ENCODE measurements at regions not wholly inside any gene's neighbourhood (a gene's known extent, or its start where the extent isn't known, plus 50 kb on each side); places are given as distances from the start of the nearest gene placed in this dataset.
"Not testable (repeated sequence)": the region's sequence is repeated elsewhere in the genome, so short reads cannot be mapped to it uniquely, and the experiment has no call there.

DNA sequence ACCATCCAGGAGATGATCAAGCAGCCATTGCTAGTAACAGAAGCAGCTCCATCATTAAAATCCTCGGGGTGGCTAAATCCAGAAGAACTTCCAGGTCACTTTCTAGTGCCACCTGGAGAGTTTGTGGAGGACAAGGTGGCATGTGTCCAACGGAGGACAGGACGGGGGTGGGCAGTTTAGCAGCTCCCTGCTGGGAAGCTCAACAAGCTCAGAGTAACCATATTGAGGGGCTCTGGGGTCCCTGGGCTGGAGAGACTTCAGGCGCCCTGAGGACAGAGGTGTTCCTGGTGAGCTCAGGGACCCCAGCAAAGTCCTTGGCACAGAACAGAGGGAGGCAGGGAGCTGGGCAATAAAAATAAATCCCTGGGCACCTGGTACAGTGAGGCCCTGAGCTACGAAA lies 140.0 kb upstream of the FHL2 start:
- no peak for DNase-seq (ENCODE audit: extremely low read depth in 1 of 2, low read depth in 1 of 2)

DNA sequence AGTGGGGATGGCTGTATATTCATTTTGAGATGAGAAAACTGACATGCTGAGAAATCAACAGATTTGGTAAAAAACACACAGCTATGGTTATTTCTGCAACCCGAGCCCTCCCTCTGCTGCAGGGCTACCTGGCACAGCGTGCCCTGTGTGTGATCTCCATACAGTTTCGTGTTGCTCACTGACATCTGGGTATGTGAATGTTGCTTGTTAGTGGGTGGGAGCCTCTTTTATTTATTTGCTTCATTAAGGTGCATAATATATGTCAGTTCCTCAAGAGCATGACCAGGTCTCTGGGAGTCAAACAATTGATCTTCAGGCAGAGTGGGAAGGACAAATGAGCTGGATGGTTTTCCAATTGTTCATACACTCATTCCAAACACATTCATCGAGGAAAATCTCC lies 139.1 kb upstream of the FHL2 start:
- DNase-seq (ENCODE audit: extremely low read depth in 1 of 2, low read depth in 1 of 2), result no peak

DNA sequence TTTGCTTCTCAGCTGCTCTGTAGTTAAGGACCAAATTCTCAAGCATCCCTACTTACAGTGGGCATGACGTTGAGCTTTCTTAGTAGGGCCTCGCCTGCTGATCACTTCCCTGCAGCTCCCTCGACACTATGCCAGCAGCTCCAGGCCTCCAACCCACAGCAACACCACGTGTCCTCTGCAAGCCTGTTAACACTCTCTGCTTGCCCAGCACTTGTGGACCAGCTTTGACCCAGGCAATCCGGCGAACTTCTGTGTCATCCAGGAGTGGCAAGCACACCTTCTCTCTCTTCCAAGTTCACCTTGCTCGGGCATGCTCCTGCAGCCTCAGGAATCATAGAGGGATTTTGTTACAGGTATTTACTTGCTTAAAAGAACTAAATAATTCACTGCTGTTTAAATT lies 138.6 kb upstream of the FHL2 start:
- DNase-seq (ENCODE audit: extremely low read depth in 1 of 2, low read depth in 1 of 2), result no peak

DNA sequence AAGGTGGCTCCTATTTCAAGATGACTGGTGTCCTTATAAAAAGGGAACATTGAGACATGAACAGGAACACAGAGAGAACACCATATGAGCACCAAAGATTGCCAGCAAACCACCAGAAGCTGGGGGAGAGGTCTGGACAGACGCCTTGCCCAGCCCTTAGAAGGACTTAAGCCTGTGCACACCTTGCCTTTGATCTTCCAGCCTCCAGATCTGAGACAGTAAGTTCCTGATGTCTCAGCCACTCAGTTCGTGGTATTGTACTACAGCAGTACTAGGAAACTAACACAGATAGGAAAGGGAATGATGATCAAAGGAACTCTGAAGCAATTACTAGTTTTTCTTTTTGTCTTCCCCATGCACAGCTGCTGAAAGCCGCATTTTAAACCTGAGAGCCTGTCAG lies 137.3 kb upstream of the FHL2 start:
- no peak for DNase-seq (ENCODE audit: extremely low read depth in 1 of 2, low read depth in 1 of 2)

DNA sequence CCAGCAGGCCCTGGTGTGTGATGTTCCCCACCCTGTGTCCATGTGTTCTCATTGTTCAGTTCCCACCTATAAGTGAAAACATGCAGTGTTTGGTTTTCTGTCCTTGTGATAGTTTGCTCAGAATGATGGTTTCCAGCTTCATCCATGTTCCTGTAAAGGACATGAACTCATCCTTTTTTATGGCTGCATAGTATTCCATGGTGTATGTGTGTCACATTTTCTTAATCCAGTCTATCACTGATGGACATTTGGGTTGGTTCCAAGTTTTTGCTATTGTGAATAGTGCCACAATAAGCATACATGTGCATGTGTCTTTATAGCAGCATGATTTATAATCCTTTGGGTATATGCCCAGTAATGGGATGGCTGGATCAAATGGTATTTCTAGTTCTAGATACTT lies 130.4 kb upstream of the FHL2 start:
- not testable (repeated sequence) for DNase-seq (ENCODE audit: extremely low read depth in 1 of 2, low read depth in 1 of 2)

DNA sequence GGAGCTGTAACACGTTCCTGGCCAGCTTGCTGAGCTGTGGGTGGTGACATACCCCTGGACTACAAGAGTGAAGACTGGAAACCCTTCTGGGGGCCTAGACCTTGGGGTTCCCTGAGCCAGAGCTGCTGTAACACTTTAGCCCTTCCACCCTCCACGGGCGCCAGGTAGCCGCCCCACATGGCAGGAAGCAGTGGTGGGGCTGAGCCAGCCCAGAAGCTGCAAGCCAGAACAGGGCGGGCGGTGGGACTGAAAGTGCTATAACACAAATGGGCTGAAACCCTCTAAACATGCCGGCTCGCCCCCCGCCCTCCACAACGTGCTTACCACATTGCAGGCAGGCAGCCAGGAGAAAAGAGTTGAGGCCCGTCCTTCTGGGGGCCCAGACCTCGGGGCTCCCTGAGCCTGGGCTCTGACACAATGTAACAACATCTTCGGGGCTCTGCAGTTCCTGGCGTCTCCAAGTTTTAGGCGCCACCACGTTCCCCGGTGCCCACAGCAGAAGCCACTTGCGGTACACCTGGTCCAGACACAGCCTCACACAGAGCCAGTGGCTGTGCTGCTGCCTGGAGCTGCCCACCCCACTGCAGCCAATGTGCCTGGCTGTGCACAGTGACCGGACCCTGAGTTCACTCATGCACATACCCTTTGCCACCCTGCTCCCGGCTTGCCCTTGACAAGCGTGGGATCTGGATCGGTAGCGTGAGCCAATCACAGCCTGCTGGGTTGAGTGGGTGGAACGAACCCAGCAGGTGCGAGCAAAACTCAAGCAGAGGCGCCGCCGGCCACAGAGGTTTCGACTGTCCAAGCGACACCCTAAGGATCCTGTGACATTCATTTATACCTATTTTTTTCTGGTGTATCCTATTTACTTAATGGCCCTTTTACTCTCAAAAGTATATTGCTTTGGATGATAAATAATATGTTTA lies 127.4 kb upstream of the FHL2 start:
- DNase-seq (ENCODE audit: extremely low read depth in 1 of 2, low read depth in 1 of 2), result no peak

DNA sequence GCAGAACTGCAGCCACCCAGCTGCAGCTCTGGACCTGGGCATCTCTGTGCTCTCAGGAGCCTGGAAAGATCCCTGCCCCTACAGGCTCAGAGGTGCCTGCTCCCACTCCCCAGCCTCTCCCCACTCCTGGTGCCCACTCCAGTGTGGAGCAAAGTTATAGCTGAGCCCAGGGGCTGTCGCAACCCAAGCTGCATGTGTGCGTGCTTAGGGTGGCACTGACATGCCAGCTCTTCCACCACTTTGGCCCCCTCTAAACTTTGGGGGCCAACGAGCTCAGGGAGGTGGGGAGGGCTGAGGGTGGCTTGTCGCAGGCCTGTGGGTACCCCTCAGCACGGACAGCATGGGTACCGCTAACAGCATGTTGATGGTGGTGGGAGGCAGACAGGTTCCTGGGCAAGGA lies 126.3 kb upstream of the FHL2 start:
- no peak for DNase-seq (ENCODE audit: extremely low read depth in 1 of 2, low read depth in 1 of 2)

DNA sequence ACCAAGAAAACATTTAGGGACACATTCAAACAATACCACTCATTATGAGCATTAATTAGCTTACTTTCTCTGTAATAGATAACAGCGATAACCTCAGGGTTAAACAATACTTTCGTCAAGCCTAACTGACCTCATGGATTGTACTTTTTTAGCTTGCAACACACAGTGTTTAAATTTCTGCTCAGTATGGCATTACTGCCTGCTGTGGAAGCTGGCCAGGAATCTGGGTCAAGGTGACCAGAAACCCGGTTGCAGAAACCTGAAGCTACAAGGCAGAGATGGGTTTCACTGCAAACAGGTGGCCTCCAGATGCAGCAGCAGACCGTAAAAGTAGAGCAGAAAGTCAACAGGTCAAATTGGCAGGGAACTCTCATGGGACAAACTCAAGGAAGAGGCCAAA lies 123.8 kb upstream of the FHL2 start:
- DNase-seq (ENCODE audit: extremely low read depth in 1 of 2, low read depth in 1 of 2), result no peak

DNA sequence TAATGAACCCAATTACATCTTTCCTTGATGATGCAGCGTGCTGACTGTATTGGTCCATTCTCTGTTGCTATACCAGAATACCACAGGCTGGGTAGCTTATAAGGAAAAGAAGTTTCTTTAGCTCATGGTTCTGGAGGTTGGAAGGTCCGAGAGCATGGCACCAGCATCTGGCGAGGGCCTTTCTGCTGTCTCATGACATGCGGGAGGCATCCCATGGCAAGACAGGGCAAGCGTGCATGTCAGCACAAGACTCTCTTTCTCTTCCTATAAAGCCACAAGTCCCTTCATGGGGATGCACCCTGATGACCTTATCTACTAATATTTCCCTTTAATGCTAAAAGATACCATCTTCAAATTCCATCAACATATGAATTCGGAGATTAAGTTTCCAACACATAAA lies 122.8 kb upstream of the FHL2 start:
- DNase-seq (ENCODE audit: extremely low read depth in 1 of 2, low read depth in 1 of 2), result no peak

DNA sequence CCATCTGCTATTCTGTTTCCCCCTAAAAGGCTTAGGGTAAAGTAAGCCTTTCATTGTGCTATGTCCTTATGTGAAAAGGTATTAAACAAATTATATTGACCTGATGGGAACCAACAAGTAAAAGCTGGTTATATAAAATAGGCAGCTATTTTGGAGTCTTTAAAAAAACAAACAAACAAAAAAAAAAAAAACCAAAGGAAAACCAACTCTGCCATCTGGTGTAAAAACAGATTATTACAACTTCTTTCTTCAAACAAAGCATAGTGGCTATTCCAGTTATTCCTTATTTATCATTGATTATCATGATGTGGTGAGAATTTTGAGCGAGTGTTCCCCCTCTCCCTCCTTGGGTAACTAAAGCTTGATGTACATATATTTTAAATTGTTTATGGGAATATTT lies 122.3 kb upstream of the FHL2 start:
- no peak for DNase-seq (ENCODE audit: extremely low read depth in 1 of 2, low read depth in 1 of 2)

DNA sequence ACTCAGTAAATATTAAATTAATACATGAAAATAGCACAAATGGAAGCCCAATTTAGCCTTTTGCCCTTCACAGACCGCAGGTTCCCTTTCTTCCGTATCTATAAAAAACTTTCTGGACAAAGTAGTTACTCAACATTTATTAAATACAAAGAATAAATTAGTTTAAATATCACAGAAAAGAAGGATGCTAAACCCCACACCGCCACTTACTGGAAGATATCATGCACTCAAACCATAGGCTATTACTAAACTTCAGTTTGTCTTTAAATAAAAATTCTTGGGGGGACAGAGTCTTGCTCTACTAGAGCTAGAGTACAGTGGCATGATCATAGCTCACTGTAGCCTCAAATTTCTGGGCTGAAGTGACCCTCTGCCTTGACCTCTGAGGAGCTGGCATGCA lies 120.7 kb upstream of the FHL2 start:
- no peak for DNase-seq (ENCODE audit: extremely low read depth in 1 of 2, low read depth in 1 of 2)

DNA sequence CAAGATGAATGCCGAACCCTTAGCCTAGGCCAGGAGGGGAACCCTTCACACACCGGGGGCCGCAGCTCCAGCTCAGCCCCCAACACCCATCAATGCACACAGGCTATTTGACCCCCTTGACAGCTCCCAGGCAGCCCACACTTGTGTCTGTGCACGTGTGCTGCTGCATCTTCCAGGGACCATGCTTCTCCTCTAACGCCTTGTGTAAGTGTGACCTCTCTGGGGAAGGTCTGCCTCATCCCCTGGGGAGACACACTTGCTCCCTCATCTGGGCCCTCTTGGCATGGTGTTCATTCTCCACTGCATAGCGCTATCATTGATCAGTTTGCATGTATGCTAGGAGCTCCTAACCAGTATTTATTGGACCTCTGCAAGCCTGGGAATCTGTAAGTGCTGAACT lies 120.0 kb upstream of the FHL2 start:
- DNase-seq (ENCODE audit: extremely low read depth in 1 of 2, low read depth in 1 of 2), result no peak

DNA sequence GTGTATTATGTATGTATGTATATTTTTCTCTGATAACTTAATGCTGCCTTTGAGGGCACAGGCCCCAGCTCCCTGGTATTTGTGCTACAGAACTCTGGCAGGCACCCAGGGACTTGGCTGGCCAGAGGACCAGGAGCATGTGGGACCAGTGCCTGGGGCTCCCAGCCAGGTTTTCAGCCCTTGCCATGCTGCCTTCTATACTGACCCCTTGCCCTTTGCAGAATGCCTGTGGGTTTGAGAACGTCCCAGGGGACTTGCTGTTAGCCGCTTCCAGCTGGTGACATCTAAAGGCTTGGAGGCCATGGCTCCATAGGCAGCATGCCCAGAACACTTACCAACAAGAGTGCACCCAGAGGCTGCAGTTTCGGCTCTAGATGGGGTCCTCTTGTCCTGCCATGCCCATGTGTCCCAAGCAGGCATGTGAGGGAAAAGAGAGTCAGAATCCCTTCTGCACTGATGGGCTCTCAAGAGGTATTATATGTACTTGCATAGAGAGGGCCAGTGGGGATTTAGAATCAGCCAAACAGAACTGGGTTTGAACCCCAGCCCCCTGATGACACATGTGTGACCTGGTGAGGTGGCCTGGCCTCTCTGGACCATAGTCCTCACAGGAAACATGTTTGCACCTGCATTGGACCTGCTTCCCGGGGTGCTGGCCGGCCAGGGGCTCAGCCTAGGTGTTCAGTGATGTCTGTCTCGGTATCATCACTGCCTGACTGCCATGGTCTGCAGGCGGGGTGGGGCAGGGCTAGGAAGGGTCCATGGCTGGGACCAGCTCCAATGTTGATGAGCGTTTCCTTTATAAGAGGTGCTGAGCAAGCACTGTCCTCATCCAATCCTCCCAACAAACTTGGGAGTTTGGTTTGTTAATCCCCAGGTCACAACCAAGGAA lies 119.2 kb upstream of the FHL2 start:
- no peak for DNase-seq (ENCODE audit: extremely low read depth in 1 of 2, low read depth in 1 of 2)

DNA sequence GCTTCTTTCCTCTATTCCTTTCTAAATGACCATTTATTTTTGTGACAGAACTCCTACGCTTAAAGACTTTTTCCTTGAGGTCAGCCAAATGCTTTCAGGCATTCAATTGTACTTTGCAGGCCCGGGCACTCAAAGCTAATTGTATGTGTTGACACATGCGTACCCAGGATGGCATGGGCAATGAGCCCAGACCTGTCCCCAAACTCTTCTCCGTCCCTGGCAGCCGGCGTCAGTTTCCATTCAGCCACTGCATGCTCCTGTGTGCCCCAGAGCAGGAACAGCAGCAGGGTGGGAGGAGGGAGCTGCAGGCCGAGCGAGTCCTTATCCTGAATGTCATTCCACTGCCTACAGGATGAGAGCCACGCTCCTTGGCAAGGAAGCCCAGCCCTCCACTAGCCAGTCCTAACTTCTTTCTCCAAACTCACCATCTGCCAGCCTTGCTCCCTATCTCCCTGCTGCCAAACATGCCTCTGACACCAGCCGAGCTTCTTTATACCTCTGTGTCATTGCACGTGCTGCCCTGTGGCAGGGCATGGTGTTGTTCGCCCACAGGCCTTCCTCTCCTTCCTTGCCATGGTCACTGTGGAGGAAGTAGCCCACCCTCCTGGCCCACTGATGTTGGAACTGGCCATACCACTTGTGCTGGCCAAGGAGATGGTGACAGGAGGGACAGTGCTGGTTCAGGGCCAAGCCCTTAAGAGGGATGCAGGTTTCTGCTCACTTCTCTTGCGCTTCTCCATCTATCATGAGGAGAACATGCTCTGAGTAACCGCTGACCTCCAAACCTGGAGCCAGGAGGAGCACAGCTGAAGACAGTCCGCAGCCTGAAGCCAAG lies 116.9 kb upstream of the FHL2 start:
- no peak for DNase-seq (ENCODE audit: extremely low read depth in 1 of 2, low read depth in 1 of 2)

DNA sequence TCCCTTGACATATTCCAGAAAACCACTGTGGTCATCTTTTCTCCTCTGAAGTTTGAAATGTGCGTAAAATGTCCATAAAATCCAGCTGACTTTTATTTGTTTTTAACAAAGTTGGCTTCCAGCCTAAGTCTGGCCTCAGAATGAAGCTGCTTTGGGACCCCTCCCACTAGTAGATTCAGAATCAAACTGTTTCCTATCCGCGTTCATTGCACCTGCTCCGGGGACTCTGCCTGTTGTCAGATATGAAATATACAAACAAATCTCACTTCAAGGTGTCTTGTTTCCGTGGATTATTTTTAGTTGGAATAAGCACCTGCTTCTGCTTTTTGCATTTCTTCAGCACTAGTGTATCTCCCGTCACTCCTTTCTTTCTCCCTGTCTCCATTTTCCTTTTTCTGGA lies 115.7 kb upstream of the FHL2 start:
- DNase-seq (ENCODE audit: extremely low read depth in 1 of 2, low read depth in 1 of 2), result no peak

DNA sequence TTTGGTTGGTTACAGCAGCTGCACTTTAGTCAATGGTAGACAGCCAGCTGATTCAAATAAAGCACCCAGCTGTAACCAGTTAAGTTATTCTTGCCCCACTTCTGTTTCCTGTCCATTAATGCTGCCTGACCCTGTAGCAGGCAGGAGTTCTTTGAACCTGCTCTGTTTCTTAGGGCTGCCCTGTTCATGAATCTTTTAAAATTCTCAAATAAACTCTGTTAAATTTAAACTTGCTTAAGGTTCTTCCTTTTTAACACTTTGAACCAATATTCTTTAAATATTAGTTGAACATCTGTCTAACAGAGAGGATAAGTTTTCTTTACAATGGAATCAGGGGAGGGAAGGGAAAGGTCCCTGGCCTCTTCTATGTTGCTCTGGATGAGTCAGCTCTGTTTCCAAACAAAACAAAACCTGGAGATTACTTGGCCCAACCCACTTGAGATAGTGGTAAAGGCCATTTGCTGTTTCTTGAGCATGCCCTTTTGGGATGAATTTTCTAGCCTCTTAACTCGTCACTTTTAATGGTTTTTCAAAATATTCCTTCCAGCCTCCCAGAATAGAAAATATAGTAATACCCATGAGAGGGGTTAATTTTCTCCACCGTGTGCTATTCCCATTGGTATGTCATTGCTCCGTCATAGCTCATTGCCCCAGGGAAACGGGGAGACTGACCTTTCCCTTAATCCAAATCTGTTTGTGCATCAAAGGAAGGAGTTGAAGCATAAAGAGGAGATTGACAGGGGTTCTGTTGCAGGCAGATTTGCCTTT lies 112.1 kb upstream of the FHL2 start:
- no peak for DNase-seq (ENCODE audit: extremely low read depth in 1 of 2, low read depth in 1 of 2)

DNA sequence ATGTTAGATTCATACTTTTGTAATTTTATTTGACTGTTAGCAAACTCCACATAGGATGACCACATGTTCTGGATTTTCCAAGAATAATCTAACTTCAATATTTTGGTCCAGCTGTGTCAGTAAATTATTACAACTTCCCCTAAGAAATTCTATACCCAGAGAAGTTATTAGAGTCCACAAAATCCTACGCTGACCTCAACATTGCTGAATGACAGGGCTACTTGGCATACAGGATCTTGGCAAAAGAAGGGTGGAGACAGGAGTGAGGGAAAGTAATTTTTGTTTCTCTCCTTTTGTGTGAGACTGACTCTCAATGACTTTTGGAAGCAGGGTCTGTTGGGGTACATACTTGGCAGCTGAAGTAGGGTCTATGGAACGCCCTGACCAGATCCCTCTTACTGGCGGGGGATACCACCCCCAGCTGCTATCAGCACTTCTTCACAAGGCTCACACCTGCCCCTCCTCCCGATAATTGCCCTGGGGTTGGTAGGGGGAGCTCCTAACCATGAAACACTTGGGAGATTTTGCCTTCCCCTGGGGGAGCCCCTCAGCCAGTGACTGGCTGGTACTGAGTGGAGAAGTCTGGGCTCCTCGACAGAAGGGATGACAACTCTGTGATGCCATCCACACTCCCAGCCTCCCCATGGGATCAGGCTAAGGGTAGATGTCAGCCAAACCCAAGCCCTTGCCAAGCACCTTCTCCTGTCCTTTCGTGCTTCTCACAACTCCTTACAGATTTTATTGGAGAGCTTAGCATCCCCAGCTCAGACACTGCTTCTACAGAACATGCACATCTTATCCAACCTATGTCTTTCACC lies 110.6 kb upstream of the FHL2 start:
- DNase-seq (ENCODE audit: extremely low read depth in 1 of 2, low read depth in 1 of 2), result no peak

DNA sequence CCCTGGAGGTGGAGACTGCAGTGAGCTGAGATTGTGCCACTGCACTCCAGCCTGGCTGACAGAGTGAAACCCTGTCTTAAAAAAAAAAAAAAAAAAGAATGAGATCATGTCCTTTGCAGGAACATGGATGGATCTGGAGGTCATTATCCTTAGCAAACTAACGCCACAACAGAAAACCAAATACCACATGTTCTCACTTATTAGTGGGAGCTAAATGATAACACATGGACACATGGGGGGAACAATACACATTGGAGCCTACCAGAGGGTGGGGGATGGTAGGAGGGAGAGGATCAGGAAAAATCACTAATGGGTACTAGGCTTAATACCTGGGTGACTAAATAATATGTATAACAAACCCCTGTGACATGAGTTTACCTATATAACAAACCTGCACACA lies 108.0 kb upstream of the FHL2 start:
- DNase-seq (ENCODE audit: extremely low read depth in 1 of 2, low read depth in 1 of 2), result not testable (repeated sequence)

DNA sequence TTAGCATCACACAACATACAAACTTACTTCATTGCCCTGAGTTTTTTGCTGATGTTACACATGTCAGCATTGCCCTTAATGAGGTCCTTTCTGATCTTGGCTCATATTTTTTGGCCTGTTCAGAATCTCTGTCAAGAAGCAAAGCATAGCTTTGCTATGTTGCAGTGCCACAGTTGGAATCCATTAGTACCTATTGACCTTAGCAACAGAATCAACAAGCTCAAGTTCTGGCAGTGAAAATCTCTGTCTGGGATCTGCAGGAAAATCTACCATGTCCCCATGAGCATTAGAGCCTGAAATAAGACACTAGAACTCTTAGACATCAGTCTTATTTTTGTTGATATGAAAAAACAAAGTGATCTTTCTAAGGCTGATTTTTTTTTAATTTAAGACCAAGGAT lies 105.6 kb upstream of the FHL2 start:
- no peak for DNase-seq (ENCODE audit: extremely low read depth in 1 of 2, low read depth in 1 of 2)
